ENCODE measurements at regions not wholly inside any gene's neighbourhood (a gene's known extent, or its start where the extent isn't known, plus 50 kb on each side); places are given as distances from the start of the nearest gene placed in this dataset.

GRCh38 chr2:66058675-66059074 is 376.2 kb upstream of the MEIS1 start:
- Histone ChIP-seq H3K9me3 (no peaks in the 10 kb centered on the region), H3K36me3 (replicated peaks in 1 of 2; ENCODE audit: insufficient read depth in 1 of 2, low read depth in 2 of 2) (no peaks in the 10 kb centered on the region), H3K4me3 (no peak overlapping the region), H3K4me1 (no peaks in the 10 kb centered on the region), H3K27ac (no peak overlapping the region), H3K27me3 (no peaks in the 10 kb centered on the region)
- TF ChIP-seq CTCF (IDR thresholded peaks at IDR 0.05), result no peak
- TF ChIP-seq POLR2A (IDR thresholded peaks at IDR 0.05), result no peak
- WGBS, 2 donors, result 83 to 87% methylated on average over 4 of the region's 4 CpGs
- DNase-seq, result no peak
- intact Hi-C loops (cut with DNase I), result no loop called here
- ATAC-seq, result no peak

GRCh38 chr2:66057844-66058243 is 377.1 kb upstream of the MEIS1 start:
- DNase-seq, result no peak
- no peaks in the 10 kb centered on the region for H3K27me3 ChIP-seq
- H3K4me1 ChIP-seq, result no peaks in the 10 kb centered on the region
- no peak overlapping the region for H3K27ac ChIP-seq
- no peaks in the 10 kb centered on the region for H3K9me3 ChIP-seq
- H3K36me3 ChIP-seq (replicated peaks in 1 of 2; ENCODE audit: insufficient read depth in 1 of 2, low read depth in 2 of 2), result no peaks in the 10 kb centered on the region
- intact Hi-C loops (cut with DNase I), result no loop called here
- no peak overlapping the region for H3K4me3 ChIP-seq
- TF ChIP-seq POLR2A (IDR thresholded peaks at IDR 0.05), result no peak
- ATAC-seq, result no peak
- 75 to 86% methylated on average over 1 of the region's 1 CpG for WGBS, 2 donors

- 34 to 41% methylated on average over 5 of the region's 5 CpGs for WGBS, 2 donors
Measured at GRCh38 chr2:66050392-66050791, 384.5 kb upstream of the MEIS1 start.

GRCh38 chr2:66048667-66049066 is 386.3 kb upstream of the MEIS1 start:
- Histone ChIP-seq H3K4me3 (no peak overlapping the region), H3K4me1 (no peaks in the 10 kb centered on the region), H3K9me3 (no peaks in the 10 kb centered on the region), H3K36me3 (replicated peaks in 1 of 2; ENCODE audit: insufficient read depth in 1 of 2, low read depth in 2 of 2) (no peaks in the 10 kb centered on the region), H3K27me3 (no peaks in the 10 kb centered on the region), H3K27ac (no peak overlapping the region)
- no peak for TF ChIP-seq POLR2A (IDR thresholded peaks at IDR 0.05)
- no peak for TF ChIP-seq CTCF (IDR thresholded peaks at IDR 0.05)
- 73 to 89% methylated on average over 3 of the region's 3 CpGs for WGBS, 2 donors
- ATAC-seq (no peak), DNase-seq (no peak)
- intact Hi-C loops (cut with DNase I), result no loop called here

More at GRCh38 chr2:66050392-66050791, 384.5 kb upstream of the MEIS1 start:
- Histone ChIP-seq H3K4me1 (no peaks in the 10 kb centered on the region), H3K27ac (no peak overlapping the region), H3K9me3 (no peaks in the 10 kb centered on the region), H3K36me3 (replicated peaks in 1 of 2; ENCODE audit: insufficient read depth in 1 of 2, low read depth in 2 of 2) (no peaks in the 10 kb centered on the region), H3K4me3 (no peak overlapping the region), H3K27me3 (no peaks in the 10 kb centered on the region)
- intact Hi-C loops (cut with DNase I), result no loop called here
- DNase-seq (no peak), ATAC-seq (no peak)
- TF ChIP-seq POLR2A (IDR thresholded peaks at IDR 0.05), result no peak
- TF ChIP-seq CTCF (IDR thresholded peaks at IDR 0.05), result peak in 1 of 7 experiments; percentile 4

GRCh38 chr2:66041902-66042657 is 392.8 kb upstream of the MEIS1 start:
- Histone ChIP-seq H3K27me3 (no peaks in the 10 kb centered on the region), H3K4me3 (no peak overlapping the region), H3K9me3 (no peaks in the 10 kb centered on the region), H3K36me3 (replicated peaks in 1 of 2; ENCODE audit: insufficient read depth in 1 of 2, low read depth in 2 of 2) (no peaks in the 10 kb centered on the region), H3K4me1 (no peaks in the 10 kb centered on the region), H3K27ac (no peak overlapping the region)
- intact Hi-C loops (cut with DNase I), result no loop called here
- ATAC-seq, result no peak
- WGBS, 2 donors, result 71% methylated on average over 7 of the region's 7 CpGs
- TF ChIP-seq POLR2A (IDR thresholded peaks at IDR 0.05) (no peak), CTCF (IDR thresholded peaks at IDR 0.05) (no peak)
- no peak for DNase-seq
